Testis (tissue), 2 donors: ENCODE measurements at regions not wholly inside any gene's neighbourhood (a gene's known extent, or its start where the extent isn't known, plus 50 kb on each side); places are given as distances from the start of the nearest gene placed in this dataset.
"Not testable (repeated sequence)": the region's sequence is repeated elsewhere in the genome, so short reads cannot be mapped to it uniquely, and the experiment has no call there.

Experiments
- DNase-seq: peaks from one replicate; pipeline ENCODE4 v3.0.0-alpha.2; 2019
- H3K27ac ChIP-seq, 2 donors: fragments of 200-600 bp; sonication (generic); one replicate each; pipeline ENCODE4 v1.5.1; 2019
- H3K27me3 ChIP-seq: fragments of 200-600 bp; sonication (generic); one replicate; pipeline ENCODE4 v1.5.1; 2019
- H3K36me3 ChIP-seq: fragments of 200-600 bp; sonication (generic); one replicate; pipeline ENCODE4 v1.5.1; 2017; ENCODE audit warnings: low read depth; ENCODE audit errors: missing control alignments
- H3K4me1 ChIP-seq: fragments of 200-600 bp; sonication (generic); one replicate; pipeline ENCODE4 v1.5.1; 2019
- H3K4me3 ChIP-seq, 2 donors: fragments of 200-600 bp; sonication (generic); one replicate each; pipeline ENCODE4 v1.5.1; 2017 to 2019
- H3K9me3 ChIP-seq: fragments of 200-600 bp; sonication (generic); one replicate; pipeline ENCODE4 v1.5.1; 2017
- CTCF ChIP-seq, 3 experiments: fragments of 450-650 bp in 2 of 3; fragments of 200-600 bp in 1 of 3; sonication (generic) in 1 of 3; IDR thresholded peaks; one replicate each; pipeline ENCODE4 v1.5.1; 2016 to 2019; ENCODE audit warnings: antibody characterized with exemption in 3 of 3, mild to moderate bottlenecking in 2 of 3, moderate library complexity in 1 of 3
- POLR2A ChIP-seq: fragments of 450-650 bp; IDR thresholded peaks from one replicate; pipeline ENCODE4 v1.6.1; 2017; ENCODE audit warnings: antibody characterized with exemption, mild to moderate bottlenecking, moderate library complexity
- WGBS, 2 donors: methylation state at CpG; one replicate each; pipeline ENCODE4 v1.1.5; 2018; 5-methylcytosine and 5-hydroxymethylcytosine counted together
- intact Hi-C: fragments of 100-400 bp; cut with DNase I; formaldehyde crosslinking; loops from one replicate; pipeline ENCODE4 v1.15.1; 2023; ENCODE audit warnings: low total_unique reads

DNA sequence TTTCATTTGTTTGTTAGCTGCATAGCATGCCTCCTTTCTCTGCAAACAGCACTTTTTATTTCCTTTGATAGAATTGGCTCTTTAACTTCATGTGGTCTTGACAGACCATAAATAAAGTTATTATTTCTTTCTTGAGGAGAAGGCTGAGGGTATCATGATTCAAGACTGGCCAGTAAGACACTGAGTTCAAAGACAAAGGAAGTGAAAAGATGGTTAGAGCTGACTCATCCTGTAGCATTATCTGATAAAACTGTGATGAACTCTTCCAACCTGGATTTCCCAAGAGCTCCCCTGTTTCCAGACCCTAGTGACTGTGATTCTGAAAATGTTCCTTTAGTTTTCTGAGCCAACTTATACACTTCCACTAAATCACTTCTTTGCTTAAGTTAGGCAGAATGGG lies 179.3 kb upstream of the FAT3 start:
- TF ChIP-seq CTCF (IDR thresholded peaks at IDR 0.05): no peak
- no peak for TF ChIP-seq POLR2A
- Histone ChIP-seq H3K4me1 (no peaks in the 10 kb centered on the region), H3K9me3 (no peaks in the 10 kb centered on the region), H3K27me3 (no peaks in the 10 kb centered on the region), H3K36me3 (no peaks in the 10 kb centered on the region), H3K27ac (no peak overlapping the region), H3K4me3 (no peak overlapping the region)
- intact Hi-C loops: no loop called here
- DNase-seq: no peak

DNA sequence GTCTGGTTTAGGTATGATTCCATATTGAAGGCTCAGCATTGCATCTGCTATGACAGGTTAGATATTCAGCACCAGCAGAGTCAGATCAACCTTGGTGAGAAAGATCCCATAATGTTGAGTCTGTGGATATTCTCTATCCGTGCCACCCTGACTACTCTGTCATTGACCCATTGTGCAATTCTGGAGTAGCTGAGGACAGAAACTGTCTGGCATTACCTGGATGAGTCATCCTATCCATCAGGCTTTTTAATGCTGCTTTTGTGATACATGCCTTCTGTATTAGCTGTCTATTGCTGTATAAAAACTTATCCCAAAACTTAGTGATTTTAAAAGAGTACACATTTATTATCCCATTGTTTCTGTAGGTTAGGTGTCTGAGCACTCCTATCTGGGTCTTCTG lies 189.1 kb upstream of the FAT3 start:
- Histone ChIP-seq H3K4me1 (no peaks in the 10 kb centered on the region), H3K27ac (no peak overlapping the region), H3K4me3 (no peak overlapping the region), H3K9me3 (no peaks in the 10 kb centered on the region), H3K36me3 (no peaks in the 10 kb centered on the region), H3K27me3 (no peaks in the 10 kb centered on the region)
- no peak for TF ChIP-seq POLR2A
- no peak for TF ChIP-seq CTCF (IDR thresholded peaks at IDR 0.05)
- DNase-seq: no peak
- intact Hi-C loops: no loop called here
- WGBS, 2 donors: 86 to 94% methylated on average over 1 of the region's 1 CpG

DNA sequence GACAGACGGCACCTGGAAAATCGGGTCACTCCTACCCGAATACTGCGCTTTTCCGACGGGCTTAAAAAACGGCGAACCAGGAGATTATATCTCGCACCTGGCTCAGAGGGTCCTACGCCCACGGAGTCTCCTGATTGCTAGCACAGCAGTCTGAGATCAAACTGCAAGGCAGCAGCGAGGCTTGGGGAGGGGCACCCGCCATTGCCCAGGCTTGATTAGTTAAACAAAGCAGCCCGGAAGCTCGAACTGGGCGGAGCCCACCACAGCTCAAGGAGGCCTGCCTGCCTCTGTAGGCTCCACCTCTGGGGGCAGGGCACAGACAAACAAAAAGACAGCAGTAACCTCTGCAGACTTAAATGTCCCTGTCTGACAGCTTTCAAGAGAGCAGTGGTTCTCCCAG lies 197.5 kb upstream of the FAT3 start:
- DNase-seq, H3K36me3 ChIP-seq, H3K27ac ChIP-seq, H3K4me3 ChIP-seq, H3K27me3 ChIP-seq, H3K4me1 ChIP-seq, H3K9me3 ChIP-seq, intact Hi-C loops: not testable (repeated sequence)
- 84 to 85% methylated on average over 10 to 15 of the region's 16 CpGs for WGBS, 2 donors

DNA sequence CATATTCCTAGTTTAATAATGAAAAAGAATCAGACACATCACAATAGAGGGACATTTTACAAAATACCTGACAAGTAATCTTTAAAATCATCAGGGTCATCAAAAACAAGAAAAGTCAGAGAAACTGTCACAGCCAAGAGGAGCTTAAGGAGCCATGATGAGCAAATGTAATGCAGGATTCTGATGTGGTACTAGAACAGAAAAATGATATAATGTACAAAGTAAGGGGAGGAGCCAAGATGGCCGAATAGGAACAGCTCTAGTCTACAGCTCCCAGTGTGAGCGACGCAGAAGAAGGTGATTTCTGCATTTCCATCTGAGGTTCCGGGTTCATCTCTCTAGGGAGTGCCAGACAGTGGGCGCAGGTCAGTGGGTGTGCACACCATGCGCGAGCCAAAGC lies 198.0 kb upstream of the FAT3 start:
- WGBS, 2 donors: 86% methylated on average over 7 of the region's 7 CpGs

GRCh38 chr11:92024788-92025187 lies 199.8 kb upstream of the FAT3 start:
- no peaks in the 10 kb centered on the region for H3K9me3 ChIP-seq
- WGBS, 2 donors: 79 to 92% methylated on average over 2 of the region's 2 CpGs
- intact Hi-C loops: no loop called here

More for the DNA sequence above, 198.0 kb upstream of the FAT3 start:
- Histone ChIP-seq H3K27ac (no peak overlapping the region), H3K27me3 (no peaks in the 10 kb centered on the region), H3K9me3 (no peaks in the 10 kb centered on the region), H3K4me1 (no peaks in the 10 kb centered on the region), H3K4me3 (no peak overlapping the region), H3K36me3 (no peaks in the 10 kb centered on the region)
- TF ChIP-seq CTCF (IDR thresholded peaks at IDR 0.05): no peak
- no peak for TF ChIP-seq POLR2A
- intact Hi-C loops: no loop called here
- DNase-seq: no peak

More at GRCh38 chr11:92024788-92025187, 199.8 kb upstream of the FAT3 start:
- Histone ChIP-seq H3K27ac (no peak overlapping the region), H3K4me1 (no peaks in the 10 kb centered on the region), H3K36me3 (no peaks in the 10 kb centered on the region), H3K4me3 (no peak overlapping the region), H3K27me3 (no peaks in the 10 kb centered on the region)
- no peak for TF ChIP-seq CTCF (IDR thresholded peaks at IDR 0.05)
- no peak for TF ChIP-seq POLR2A
- DNase-seq: no peak
